ENCODE measurements at regions not wholly inside any gene's neighbourhood (a gene's known extent, or its start where the extent isn't known, plus 50 kb on each side); places are given as distances from the start of the nearest gene placed in this dataset.

GRCh38 chr7:84800846-84801245, 386.0 kb downstream of the SEMA3D start:
- H3K27ac ChIP-seq = no peak overlapping the region
- 94 to 98% methylated on average over 1 of the region's 1 CpG for whole genome bisulfite sequencing, 2 donors
- H3K4me3 ChIP-seq = no peak overlapping the region
- H3K9me3 ChIP-seq = no peaks in the 10 kb centered on the region
- no peaks in the 10 kb centered on the region for H3K27me3 ChIP-seq
- intact Hi-C loops (cut with DNase I) = no loop called here
- no peaks in the 10 kb centered on the region for H3K36me3 ChIP-seq
- no peak for DNase-seq
- no peak for TF ChIP-seq EP300 (IDR thresholded peaks at IDR 0.05)
- TF ChIP-seq POLR2A (IDR thresholded peaks at IDR 0.05) = no peak
- no peak for TF ChIP-seq POLR2AphosphoS5 (IDR thresholded peaks at IDR 0.05)
- TF ChIP-seq CTCF (IDR thresholded peaks at IDR 0.05) = no peak
- H3K4me1 ChIP-seq = no peaks in the 10 kb centered on the region

- no peaks in the 10 kb centered on the region for H3K4me1 ChIP-seq
- no peaks in the 10 kb centered on the region for H3K27me3 ChIP-seq
- no peaks in the 10 kb centered on the region for H3K9me3 ChIP-seq
- H3K4me3 ChIP-seq = no peak overlapping the region
- DNase-seq = no peak
- H3K27ac ChIP-seq = no peak overlapping the region
- H3K36me3 ChIP-seq = no peaks in the 10 kb centered on the region
- intact Hi-C loops (cut with DNase I) = no loop called here
- WGBS, 2 donors = 12 to 65% methylated on average over 4 of the region's 4 CpGs
- TF ChIP-seq POLR2AphosphoS5 (IDR thresholded peaks at IDR 0.05) (no peak), EP300 (IDR thresholded peaks at IDR 0.05) (no peak), POLR2A (IDR thresholded peaks at IDR 0.05) (no peak)
These were observed 387.8 kb downstream of the SEMA3D start for GRCh38 chr7:84799106-84799505.

GRCh38 chr7:84792231-84792893, 394.5 kb downstream of the SEMA3D start:
- H3K27me3 ChIP-seq = no peaks in the 10 kb centered on the region
- intact Hi-C loops (cut with DNase I) = no loop called here
- H3K9me3 ChIP-seq = no peaks in the 10 kb centered on the region
- no peak for TF ChIP-seq EP300 (IDR thresholded peaks at IDR 0.05)
- no peak for TF ChIP-seq POLR2A (IDR thresholded peaks at IDR 0.05)
- H3K4me3 ChIP-seq = no peak overlapping the region
- WGBS, 2 donors = 70 to 82% methylated on average over 8 of the region's 8 CpGs
- peaks cover 0 to 9% (median 5%) of the 10 kb centered on the region in 4 donors for H3K4me1 ChIP-seq
- H3K27ac ChIP-seq = no peak overlapping the region
- no peak for DNase-seq
- H3K36me3 ChIP-seq = no peaks in the 10 kb centered on the region

GRCh38 chr7:84790882-84791281, 396.0 kb downstream of the SEMA3D start:
- H3K9me3 ChIP-seq = no peaks in the 10 kb centered on the region
- H3K27ac ChIP-seq = no peak overlapping the region
- no peaks in the 10 kb centered on the region for H3K27me3 ChIP-seq
- 66 to 77% methylated on average over 2 of the region's 2 CpGs for WGBS, 2 donors
- intact Hi-C loops (cut with DNase I) = no loop called here
- TF ChIP-seq POLR2A (IDR thresholded peaks at IDR 0.05) (no peak), POLR2AphosphoS5 (IDR thresholded peaks at IDR 0.05) (peak in 2 of 4 donors; percentile 28 to 43)
- peaks cover 0 to 9% (median 5%) of the 10 kb centered on the region in 4 donors for H3K4me1 ChIP-seq
- no peak for DNase-seq
- H3K36me3 ChIP-seq = no peaks in the 10 kb centered on the region
- H3K4me3 ChIP-seq = no peak overlapping the region

- TF ChIP-seq EP300 (IDR thresholded peaks at IDR 0.05) (no peak), CTCF (IDR thresholded peaks at IDR 0.05) (no peak), POLR2AphosphoS5 (IDR thresholded peaks at IDR 0.05) (no peak), POLR2A (IDR thresholded peaks at IDR 0.05) (no peak)
- intact Hi-C loops (cut with DNase I) = no loop called here
These were observed 400.8 kb downstream of the SEMA3D start for GRCh38 chr7:84786073-84786472.

GRCh38 chr7:84784450-84784849, 402.4 kb downstream of the SEMA3D start:
- WGBS, 2 donors = 85 to 94% methylated on average over 3 of the region's 3 CpGs
- Histone ChIP-seq H3K27me3 (no peaks in the 10 kb centered on the region), H3K9me3 (no peaks in the 10 kb centered on the region), H3K36me3 (no peaks in the 10 kb centered on the region), H3K4me3 (no peak overlapping the region), H3K27ac (no peak overlapping the region), H3K4me1 (peaks cover 0 to 9% (median 4%) of the 10 kb centered on the region in 4 donors)
- no peak for TF ChIP-seq CTCF (IDR thresholded peaks at IDR 0.05)
- TF ChIP-seq EP300 (IDR thresholded peaks at IDR 0.05) = no peak
- TF ChIP-seq POLR2AphosphoS5 (IDR thresholded peaks at IDR 0.05) = no peak
- no peak for TF ChIP-seq POLR2A (IDR thresholded peaks at IDR 0.05)
- intact Hi-C loops (cut with DNase I) = no loop called here
- DNase-seq = no peak

More at GRCh38 chr7:84786073-84786472, 400.8 kb downstream of the SEMA3D start:
- Histone ChIP-seq H3K4me3 (no peak overlapping the region), H3K27ac (no peak overlapping the region), H3K4me1 (peaks cover 0 to 16% (median 8%) of the 10 kb centered on the region in 4 donors), H3K9me3 (no peaks in the 10 kb centered on the region), H3K27me3 (no peaks in the 10 kb centered on the region), H3K36me3 (no peaks in the 10 kb centered on the region)
- 66% methylated on average over 2 of the region's 2 CpGs for WGBS, 2 donors
- DNase-seq = no peak
